GM21528 (cell line): ENCODE measurements at regions not wholly inside any gene's neighbourhood (a gene's known extent, or its start where the extent isn't known, plus 50 kb on each side); places are given as distances from the start of the nearest gene placed in this dataset.

Experiments used
- ATAC-seq: cut with Tn5 transposase; IDR thresholded peaks from one replicate; pipeline ENCODE4 v1.9.1; 2021; ENCODE audit warnings: mild to moderate bottlenecking, moderate library complexity; ENCODE audit not compliant: unreplicated experiment, low FRiP score

- no peak for ATAC-seq
These were observed 147.8 kb upstream of the RPL38 start for GRCh38 chr17:74055508-74056160.

- ATAC-seq = no peak
These were observed 143.8 kb upstream of the RPL38 start for GRCh38 chr17:74059479-74060240.

- ATAC-seq = no peak
These were observed 141.7 kb upstream of the RPL38 start for GRCh38 chr17:74061758-74062157.

- no peak for ATAC-seq
These were observed 141.2 kb upstream of the RPL38 start for GRCh38 chr17:74062234-74062633.

GRCh38 chr17:74063439-74063838 is 140.0 kb upstream of the RPL38 start:
- ATAC-seq = no peak

- ATAC-seq = no peak
These were observed 133.1 kb upstream of the RPL38 start for GRCh38 chr17:74070374-74070773.

- no peak for ATAC-seq
These were observed 132.3 kb upstream of the RPL38 start for GRCh38 chr17:74070998-74071679.

GRCh38 chr17:74072340-74072739 is 131.1 kb upstream of the RPL38 start:
- ATAC-seq = no peak

- no peak for ATAC-seq
These were observed 127.0 kb upstream of the RPL38 start for GRCh38 chr17:74076446-74076845.

- no peak for ATAC-seq
These were observed 126.2 kb upstream of the RPL38 start for GRCh38 chr17:74077231-74077630.

GRCh38 chr17:74078363-74078941 is 125.0 kb upstream of the RPL38 start:
- no peak for ATAC-seq

GRCh38 chr17:74079537-74080300 is 123.8 kb upstream of the RPL38 start:
- ATAC-seq = no peak

GRCh38 chr17:74080656-74081582 is 122.6 kb upstream of the RPL38 start:
- no peak for ATAC-seq

GRCh38 chr17:74082886-74083285 is 120.6 kb upstream of the RPL38 start:
- ATAC-seq = no peak

GRCh38 chr17:74083321-74083720 is 120.2 kb upstream of the RPL38 start:
- no peak for ATAC-seq

- no peak for ATAC-seq
These were observed 118.0 kb upstream of the RPL38 start for GRCh38 chr17:74085434-74085833.

- ATAC-seq = no peak
These were observed 116.4 kb upstream of the RPL38 start for GRCh38 chr17:74087002-74087585.

- no peak for ATAC-seq
These were observed 115.1 kb upstream of the RPL38 start for GRCh38 chr17:74088285-74088933.

GRCh38 chr17:74088934-74089329 is 114.5 kb upstream of the RPL38 start:
- no peak for ATAC-seq
